Peyer's patch (tissue), 4 donors: ENCODE measurements at regions not wholly inside any gene's neighbourhood (a gene's known extent, or its start where the extent isn't known, plus 50 kb on each side); places are given as distances from the start of the nearest gene placed in this dataset.

Experiments used
- POLR2A ChIP-seq, 2 donors: fragments of 450-650 bp; IDR thresholded peaks; one replicate each; pipeline ENCODE4 v1.5.1; 2017; ENCODE audit warnings: antibody characterized with exemption in 2 of 2, mild to moderate bottlenecking in 2 of 2, moderate library complexity in 2 of 2
- TF ChIP-seq, protein P1 (sequence below), 6 experiments: fragments of 450-650 bp in 4 of 6; fragments of 200-600 bp in 2 of 6; sonication (generic) in 1 of 6; IDR thresholded peaks; one replicate each; pipeline ENCODE4 v1.5.1; 2017 to 2019; ENCODE audit warnings: antibody characterized with exemption in 6 of 6, mild to moderate bottlenecking in 3 of 6, moderate library complexity in 1 of 6

DNA sequence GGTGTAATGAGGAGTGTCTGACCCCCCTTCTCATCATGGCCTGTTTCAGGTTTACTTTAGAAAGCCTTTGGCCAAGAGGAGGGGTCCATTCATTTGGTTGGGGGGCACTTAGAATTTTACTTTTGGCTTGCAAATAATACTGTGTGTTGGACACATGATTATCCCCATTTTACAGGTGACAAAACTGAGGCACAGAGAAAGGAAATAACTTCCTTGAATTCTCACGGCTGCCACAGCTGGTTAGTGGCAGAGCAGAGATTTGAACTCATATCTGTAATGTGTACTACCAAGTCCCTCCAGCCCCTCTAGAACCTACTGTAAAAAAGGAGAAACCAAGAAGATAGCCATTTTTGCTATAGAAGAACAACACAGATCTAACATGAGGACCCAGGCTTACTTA is 124.8 kb upstream of the NDUFV2 start:
- TF ChIP-seq POLR2A (IDR thresholded peaks at IDR 0.05), result no peak
- TF ChIP-seq, protein P1, sequence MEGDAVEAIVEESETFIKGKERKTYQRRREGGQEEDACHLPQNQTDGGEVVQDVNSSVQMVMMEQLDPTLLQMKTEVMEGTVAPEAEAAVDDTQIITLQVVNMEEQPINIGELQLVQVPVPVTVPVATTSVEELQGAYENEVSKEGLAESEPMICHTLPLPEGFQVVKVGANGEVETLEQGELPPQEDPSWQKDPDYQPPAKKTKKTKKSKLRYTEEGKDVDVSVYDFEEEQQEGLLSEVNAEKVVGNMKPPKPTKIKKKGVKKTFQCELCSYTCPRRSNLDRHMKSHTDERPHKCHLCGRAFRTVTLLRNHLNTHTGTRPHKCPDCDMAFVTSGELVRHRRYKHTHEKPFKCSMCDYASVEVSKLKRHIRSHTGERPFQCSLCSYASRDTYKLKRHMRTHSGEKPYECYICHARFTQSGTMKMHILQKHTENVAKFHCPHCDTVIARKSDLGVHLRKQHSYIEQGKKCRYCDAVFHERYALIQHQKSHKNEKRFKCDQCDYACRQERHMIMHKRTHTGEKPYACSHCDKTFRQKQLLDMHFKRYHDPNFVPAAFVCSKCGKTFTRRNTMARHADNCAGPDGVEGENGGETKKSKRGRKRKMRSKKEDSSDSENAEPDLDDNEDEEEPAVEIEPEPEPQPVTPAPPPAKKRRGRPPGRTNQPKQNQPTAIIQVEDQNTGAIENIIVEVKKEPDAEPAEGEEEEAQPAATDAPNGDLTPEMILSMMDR (IDR thresholded peaks at IDR 0.05), result no peak
